Suprapubic skin (tissue), 4 donors: ENCODE measurements at regions not wholly inside any gene's neighbourhood (a gene's known extent, or its start where the extent isn't known, plus 50 kb on each side); places are given as distances from the start of the nearest gene placed in this dataset.

Experiments used
- DNase-seq, 2 donors: peaks; one replicate each; pipeline ENCODE4 v3.0.0-alpha.2; 2019; ENCODE audit warnings: low spot score in 2 of 2
- H3K27ac ChIP-seq: fragments of 200-600 bp; sonication (generic); one replicate; pipeline ENCODE4 v1.5.1; 2019
- H3K27me3 ChIP-seq: fragments of 200-600 bp; sonication (generic); one replicate; pipeline ENCODE4 v1.5.1; 2019
- H3K36me3 ChIP-seq: fragments of 200-600 bp; sonication (generic); one replicate; pipeline ENCODE4 v1.5.1; 2019
- H3K4me1 ChIP-seq: fragments of 200-600 bp; sonication (generic); one replicate; pipeline ENCODE4 v1.5.1; 2019
- H3K4me3 ChIP-seq: fragments of 200-600 bp; sonication (generic); one replicate; pipeline ENCODE4 v1.5.1; 2019; ENCODE audit warnings: mild to moderate bottlenecking
- H3K9me3 ChIP-seq: fragments of 200-600 bp; sonication (generic); one replicate; pipeline ENCODE4 v1.5.1; 2019
- EP300 ChIP-seq: sonication (generic); formaldehyde crosslinking; IDR thresholded peaks from one replicate; pipeline ENCODE4 v1.6.1; 2017; ENCODE audit warnings: antibody characterized with exemption
- POLR2A ChIP-seq, 2 donors: fragments of 450-650 bp; IDR thresholded peaks; one replicate each; pipeline ENCODE4 v1.6.1; 2017; ENCODE audit warnings: antibody characterized with exemption in 2 of 2, mild to moderate bottlenecking in 2 of 2, moderate library complexity in 2 of 2
- POLR2AphosphoS5 ChIP-seq, 3 donors: sonication (generic); formaldehyde crosslinking; IDR thresholded peaks; one replicate each; pipeline ENCODE4 v1.6.1; 2017; ENCODE audit warnings: antibody characterized with exemption in 3 of 3
- WGBS: methylation state at CpG from one replicate; pipeline ENCODE4 v1.1.5; 2018; 5-methylcytosine and 5-hydroxymethylcytosine counted together
- TF ChIP-seq, protein P1 (sequence below), 2 donors: fragments of 200-600 bp in 1 of 2; fragments of 450-650 bp in 1 of 2; sonication (generic) in 1 of 2; IDR thresholded peaks; one replicate each; pipeline ENCODE4 v1.5.1; 2016 to 2019; ENCODE audit warnings: antibody characterized with exemption in 2 of 2, mild to moderate bottlenecking in 1 of 2, moderate library complexity in 1 of 2

DNA sequence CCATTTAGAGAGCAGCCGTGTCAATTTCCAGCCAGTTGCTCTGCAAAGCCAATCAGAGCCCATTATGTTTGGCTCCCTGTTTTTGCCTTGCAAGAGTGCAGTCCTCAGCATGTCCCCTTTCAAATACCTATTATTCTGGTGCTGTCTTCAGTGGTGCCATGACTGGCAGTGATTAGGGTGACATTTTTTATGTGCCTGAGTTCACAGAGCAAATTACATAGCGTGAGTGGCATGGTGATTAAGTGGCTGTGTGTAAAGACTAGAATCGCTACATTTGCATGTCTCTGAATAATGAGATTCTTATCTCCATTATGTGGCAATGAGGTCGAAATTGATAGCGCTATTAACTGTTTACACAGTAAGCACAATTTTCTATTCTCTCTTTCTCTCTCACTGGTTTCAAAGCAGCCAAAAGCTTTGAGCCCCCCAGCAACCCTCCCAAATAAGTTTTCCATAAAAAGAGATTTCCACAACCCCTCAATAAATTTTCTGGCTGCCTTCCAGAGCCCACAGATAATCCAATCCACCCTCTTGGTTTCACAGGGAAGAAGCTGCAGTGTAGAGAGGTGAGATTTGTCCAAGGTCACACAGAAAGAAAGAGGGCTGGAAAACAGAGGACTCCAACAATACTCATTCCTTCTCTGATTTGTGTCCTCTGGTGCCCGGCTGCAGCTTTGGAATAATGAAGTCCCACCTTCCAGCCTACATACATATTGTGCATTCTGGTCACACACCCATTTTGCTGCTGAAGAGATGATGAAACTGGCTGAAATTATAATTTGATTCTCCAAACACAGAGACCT is 58.8 kb upstream of the NUDT4 start:
- 61% methylated on average over 6 of the region's 6 CpGs for WGBS
- H3K36me3 ChIP-seq: no peaks in the 10 kb centered on the region
- TF ChIP-seq, protein P1, sequence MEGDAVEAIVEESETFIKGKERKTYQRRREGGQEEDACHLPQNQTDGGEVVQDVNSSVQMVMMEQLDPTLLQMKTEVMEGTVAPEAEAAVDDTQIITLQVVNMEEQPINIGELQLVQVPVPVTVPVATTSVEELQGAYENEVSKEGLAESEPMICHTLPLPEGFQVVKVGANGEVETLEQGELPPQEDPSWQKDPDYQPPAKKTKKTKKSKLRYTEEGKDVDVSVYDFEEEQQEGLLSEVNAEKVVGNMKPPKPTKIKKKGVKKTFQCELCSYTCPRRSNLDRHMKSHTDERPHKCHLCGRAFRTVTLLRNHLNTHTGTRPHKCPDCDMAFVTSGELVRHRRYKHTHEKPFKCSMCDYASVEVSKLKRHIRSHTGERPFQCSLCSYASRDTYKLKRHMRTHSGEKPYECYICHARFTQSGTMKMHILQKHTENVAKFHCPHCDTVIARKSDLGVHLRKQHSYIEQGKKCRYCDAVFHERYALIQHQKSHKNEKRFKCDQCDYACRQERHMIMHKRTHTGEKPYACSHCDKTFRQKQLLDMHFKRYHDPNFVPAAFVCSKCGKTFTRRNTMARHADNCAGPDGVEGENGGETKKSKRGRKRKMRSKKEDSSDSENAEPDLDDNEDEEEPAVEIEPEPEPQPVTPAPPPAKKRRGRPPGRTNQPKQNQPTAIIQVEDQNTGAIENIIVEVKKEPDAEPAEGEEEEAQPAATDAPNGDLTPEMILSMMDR (IDR thresholded peaks at IDR 0.05): no peak
- TF ChIP-seq POLR2A (IDR thresholded peaks at IDR 0.05) (no peak), POLR2AphosphoS5 (IDR thresholded peaks at IDR 0.05) (no peak), EP300 (no peak)
- peaks cover 6% of the 10 kb centered on the region for H3K4me1 ChIP-seq
- H3K4me3 ChIP-seq: no peak overlapping the region
- H3K9me3 ChIP-seq: no peaks in the 10 kb centered on the region
- no peak for DNase-seq
- no peak overlapping the region for H3K27ac ChIP-seq
- no peaks in the 10 kb centered on the region for H3K27me3 ChIP-seq

DNA sequence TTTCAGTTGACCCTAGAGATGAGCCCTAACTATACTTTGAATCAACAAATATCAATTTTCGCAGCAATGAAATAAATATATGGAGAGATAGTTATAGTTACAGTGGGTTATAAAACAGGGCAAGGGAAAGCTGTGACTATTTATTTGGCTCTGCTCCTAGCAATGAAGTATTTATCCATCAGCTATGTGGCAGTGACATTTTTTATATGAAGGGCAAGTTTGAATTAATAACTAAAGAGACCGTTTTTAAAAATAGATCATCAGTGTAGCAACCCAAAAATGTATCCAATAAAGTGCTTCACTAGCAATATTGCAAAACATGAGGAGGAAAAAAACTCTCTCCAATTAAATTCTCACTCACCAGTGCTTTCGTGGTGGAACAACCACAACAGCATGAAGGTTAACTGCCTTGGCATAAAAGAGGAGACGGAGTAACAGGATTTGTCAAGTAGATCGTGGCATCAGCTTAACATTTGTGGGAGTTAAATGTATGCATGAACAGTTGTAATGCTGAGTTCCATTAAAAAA is 58.1 kb upstream of the NUDT4 start:
- H3K4me1 ChIP-seq: peaks cover 6% of the 10 kb centered on the region
- 61% methylated on average over 5 of the region's 5 CpGs for WGBS

DNA sequence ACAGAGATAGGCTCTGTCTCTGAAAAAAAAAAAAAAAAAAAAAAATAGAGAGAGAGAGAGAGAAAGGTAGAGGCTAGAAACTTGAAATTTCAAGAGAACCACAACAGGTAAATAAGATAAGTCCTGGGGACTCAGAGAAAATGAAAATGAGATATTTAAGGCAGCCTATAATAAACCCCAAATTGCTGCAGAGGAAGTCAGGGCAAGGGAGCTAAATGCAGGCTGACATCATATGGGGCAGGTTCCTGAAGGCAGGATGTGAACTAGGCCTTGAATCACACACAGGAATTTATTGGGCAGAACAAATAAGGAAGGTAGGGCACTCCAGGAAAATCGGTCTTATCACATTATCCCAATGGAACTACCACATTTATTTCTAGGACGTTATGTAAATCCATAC is 54.9 kb upstream of the NUDT4 start:
- Histone ChIP-seq H3K4me1 (peaks cover 6% of the 10 kb centered on the region), H3K27ac (no peak overlapping the region), H3K4me3 (no peak overlapping the region), H3K36me3 (no peaks in the 10 kb centered on the region), H3K9me3 (no peaks in the 10 kb centered on the region), H3K27me3 (no peaks in the 10 kb centered on the region)
- DNase-seq: no peak
- TF ChIP-seq, protein P1 (IDR thresholded peaks at IDR 0.05): no peak
- TF ChIP-seq EP300: no peak
- TF ChIP-seq POLR2AphosphoS5 (IDR thresholded peaks at IDR 0.05): no peak
- no peak for TF ChIP-seq POLR2A (IDR thresholded peaks at IDR 0.05)
- 80% methylated on average over 2 of the region's 2 CpGs for WGBS

More for the DNA sequence above, 58.1 kb upstream of the NUDT4 start:
- no peak for DNase-seq
- H3K36me3 ChIP-seq: no peaks in the 10 kb centered on the region
- H3K27me3 ChIP-seq: no peaks in the 10 kb centered on the region
- H3K27ac ChIP-seq: no peak overlapping the region
- no peak for TF ChIP-seq EP300
- no peak for TF ChIP-seq POLR2A (IDR thresholded peaks at IDR 0.05)
- TF ChIP-seq, protein P1 (IDR thresholded peaks at IDR 0.05): no peak
- TF ChIP-seq POLR2AphosphoS5 (IDR thresholded peaks at IDR 0.05): no peak
- no peak overlapping the region for H3K4me3 ChIP-seq
- no peaks in the 10 kb centered on the region for H3K9me3 ChIP-seq

DNA sequence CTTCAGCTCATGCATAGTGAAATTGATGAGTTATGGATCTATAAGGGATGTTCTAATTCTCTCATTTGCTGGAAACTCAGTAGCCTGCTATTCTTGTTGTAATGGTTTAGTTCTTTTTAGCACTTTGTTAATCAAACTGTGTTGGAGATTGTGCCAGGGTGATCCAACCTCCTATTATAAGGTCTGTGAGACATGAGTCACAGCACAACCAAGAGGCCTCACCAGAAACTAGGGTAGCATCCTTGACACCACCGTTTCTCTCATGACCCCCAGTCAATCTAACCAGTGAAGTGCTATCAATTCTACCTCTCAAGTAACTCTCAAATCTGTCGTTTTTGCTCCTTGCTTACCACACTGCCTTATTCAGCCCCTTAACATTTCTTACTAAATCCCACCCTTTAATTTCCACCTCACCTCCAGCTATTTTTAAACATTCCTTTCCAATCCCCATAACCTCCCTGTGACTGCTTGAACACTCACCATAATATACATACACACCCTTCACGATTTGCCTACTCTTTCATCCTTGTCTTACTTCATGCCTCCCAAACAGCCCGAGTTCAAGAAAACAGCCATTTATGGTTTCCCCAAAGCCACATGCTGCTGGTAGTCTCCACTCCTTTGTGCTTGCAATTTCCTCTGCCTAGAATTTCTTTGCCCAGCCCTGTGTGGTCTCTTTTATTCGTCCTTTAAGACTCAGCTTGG is 53.9 kb upstream of the NUDT4 start:
- no peaks in the 10 kb centered on the region for H3K9me3 ChIP-seq
- no peaks in the 10 kb centered on the region for H3K36me3 ChIP-seq
- TF ChIP-seq POLR2A (IDR thresholded peaks at IDR 0.05): no peak
- TF ChIP-seq EP300: no peak
- TF ChIP-seq POLR2AphosphoS5 (IDR thresholded peaks at IDR 0.05): no peak
- TF ChIP-seq, protein P1 (IDR thresholded peaks at IDR 0.05): no peak
- DNase-seq: no peak
- 87% methylated on average over 5 of the region's 5 CpGs for WGBS
- H3K4me3 ChIP-seq: no peak overlapping the region
- H3K27ac ChIP-seq: no peak overlapping the region
- no peaks in the 10 kb centered on the region for H3K27me3 ChIP-seq
- peaks cover 6% of the 10 kb centered on the region for H3K4me1 ChIP-seq

DNA sequence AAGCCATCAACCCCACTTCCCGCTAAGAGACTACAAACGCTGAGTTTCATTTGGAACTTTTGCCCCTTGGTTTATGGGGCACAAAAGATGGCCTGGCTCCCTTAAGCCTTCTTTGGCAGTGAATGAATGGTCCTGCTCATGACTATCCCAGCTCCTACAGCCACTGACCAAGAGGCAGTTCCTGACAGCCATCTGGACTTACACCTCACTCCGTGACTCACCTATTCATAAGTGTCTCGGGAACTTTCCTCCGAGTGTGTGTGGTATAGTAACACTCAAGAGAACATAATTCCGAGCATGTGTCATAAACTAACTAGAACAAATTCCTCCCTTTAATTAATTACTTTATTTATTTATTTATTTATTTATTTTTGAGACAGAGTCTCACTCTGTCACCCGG is 51.9 kb upstream of the NUDT4 start:
- Histone ChIP-seq H3K27me3 (no peaks in the 10 kb centered on the region), H3K36me3 (no peaks in the 10 kb centered on the region), H3K9me3 (no peaks in the 10 kb centered on the region), H3K4me1 (no peaks in the 10 kb centered on the region), H3K27ac (no peak overlapping the region), H3K4me3 (no peak overlapping the region)
- WGBS: 97% methylated on average over 7 of the region's 7 CpGs
- DNase-seq: no peak
- TF ChIP-seq EP300 (no peak), POLR2AphosphoS5 (IDR thresholded peaks at IDR 0.05) (no peak), POLR2A (IDR thresholded peaks at IDR 0.05) (no peak)
- TF ChIP-seq, protein P1 (IDR thresholded peaks at IDR 0.05): no peak
